ENCODE measurements at regions not wholly inside any gene's neighbourhood (a gene's known extent, or its start where the extent isn't known, plus 50 kb on each side); places are given as distances from the start of the nearest gene placed in this dataset.

- H3K4me3 ChIP-seq, result no peak overlapping the region
- peaks cover 0 to 5% (median 3%) of the 10 kb centered on the region in 12 donors for H3K4me1 ChIP-seq
- TF ChIP-seq CTCF (IDR thresholded peaks at IDR 0.05), result no peak
- no peak for TF ChIP-seq POLR2A (IDR thresholded peaks at IDR 0.05)
- H3K36me3 ChIP-seq, result no peaks in the 10 kb centered on the region
- ATAC-seq (no peak), DNase-seq (peak in 2 of 5 donors; percentile 36 to 55)
- H3K27me3 ChIP-seq, result peaks cover 0 to 8% (median 0%) of the 10 kb centered on the region in 9 donors
- H3K9me3 ChIP-seq, result no peaks in the 10 kb centered on the region
- whole genome bisulfite sequencing, 4 donors, result 89 to 97% (median 90%) methylated on average over 5 of the region's 5 CpGs
- intact Hi-C loops (cut with DNase I), result no loop called here
- H3K27ac ChIP-seq, result no peak overlapping the region
Measured at GRCh38 chr17:6908807-6909206, 77.3 kb upstream of the TEKT1 start.

- ATAC-seq (no peak), DNase-seq (no peak)
- no peaks in the 10 kb centered on the region for H3K36me3 ChIP-seq
- H3K9me3 ChIP-seq, result no peaks in the 10 kb centered on the region
- peaks cover 0 to 12% (median 0%) of the 10 kb centered on the region in 9 donors for H3K27me3 ChIP-seq
- intact Hi-C loops (cut with DNase I), result loop anchor here in 9 of 10 donors (5.0 to 10.0 kb wide), 5 partner anchors 91 to 246 kb away; partner anchors contain the start of gene BCL6B (in 1 of the 9)
- TF ChIP-seq POLR2A (IDR thresholded peaks at IDR 0.05) (no peak), CTCF (IDR thresholded peaks at IDR 0.05) (peak; percentile 33 to 76 (median 62))
- no peak overlapping the region for H3K4me3 ChIP-seq
- H3K27ac ChIP-seq, result no peak overlapping the region
- H3K4me1 ChIP-seq, result peaks cover 0 to 11% (median 6%) of the 10 kb centered on the region in 12 donors
- whole genome bisulfite sequencing, 4 donors, result 2 to 8% (median 6%) methylated on average over 2 of the region's 2 CpGs
Measured at GRCh38 chr17:6910987-6911603, 79.6 kb upstream of the TEKT1 start.

GRCh38 chr17:6912110-6913051, 80.9 kb upstream of the TEKT1 start:
- Histone ChIP-seq H3K27ac (no peak overlapping the region), H3K27me3 (peaks cover 0 to 12% (median 0%) of the 10 kb centered on the region in 9 donors), H3K4me3 (no peak overlapping the region), H3K36me3 (no peaks in the 10 kb centered on the region), H3K4me1 (peaks cover 0 to 11% (median 6%) of the 10 kb centered on the region in 12 donors), H3K9me3 (no peaks in the 10 kb centered on the region)
- ATAC-seq (no peak), DNase-seq (no peak)
- intact Hi-C loops (cut with DNase I), result loop anchor here in 9 of 10 donors (1.0 to 10.0 kb wide), 9 partner anchors 90 to 248 kb away; partner anchors contain the start of gene BCL6B (in 1 of the 9)
- TF ChIP-seq POLR2A (IDR thresholded peaks at IDR 0.05) (no peak), CTCF (IDR thresholded peaks at IDR 0.05) (no peak)
- WGBS, 4 donors, result 57 to 66% (median 59%) methylated on average over 13 of the region's 13 CpGs

Data from heart left ventricle (tissue), 16 donors.